Choroid plexus epithelial cell (primary cell): ENCODE measurements at regions not wholly inside any gene's neighbourhood (a gene's known extent, or its start where the extent isn't known, plus 50 kb on each side); places are given as distances from the start of the nearest gene placed in this dataset.
A peak's percentile ranks its signal among the peaks of the same experiment; 100 is the strongest.

ENCODE experiments used
- DNase-seq: peaks from one replicate; pipeline ENCODE4 v3.0.0-alpha.2; 2010; ENCODE audit warnings: low read depth
- H3K4me3 ChIP-seq: 2 replicates; pipeline ENCODE4 v1.5.1; 2011; ENCODE audit warnings: low read depth, mild to moderate bottlenecking, control low read depth, low read length, moderate library complexity
- CTCF ChIP-seq: conservative IDR thresholded peaks from 2 replicates; pipeline ENCODE4 v1.5.1; 2011; ENCODE audit warnings: low read depth, mild to moderate bottlenecking, control low read depth, inconsistent platforms, low read length, moderate library complexity

- TF ChIP-seq CTCF = no peak
- no peak overlapping the region for H3K4me3 ChIP-seq
- DNase-seq = no peak
Observed at GRCh38 chr12:25025260-25025659, 76.4 kb upstream of the BCAT1 start.

DNA sequence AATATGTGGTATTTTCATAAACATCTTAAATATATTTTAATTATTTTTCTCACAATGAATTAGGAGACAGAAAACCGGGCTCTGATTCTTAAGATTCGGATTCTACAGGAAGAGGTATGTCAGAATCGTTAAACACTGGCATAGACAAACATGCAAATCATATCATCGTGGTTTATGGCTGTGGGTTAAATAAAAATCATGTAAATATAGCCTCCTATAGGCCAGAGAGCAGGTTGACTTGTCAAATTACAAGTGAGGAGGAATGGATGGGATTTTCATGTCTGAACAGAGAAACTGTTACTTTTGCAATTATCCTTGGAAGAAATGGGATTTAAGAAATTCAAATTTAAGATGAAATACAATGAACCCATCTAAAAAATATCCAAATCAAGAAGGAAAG, 74.9 kb upstream of the BCAT1 start:
- DNase-seq = no peak
- no peak overlapping the region for H3K4me3 ChIP-seq
- TF ChIP-seq CTCF = no peak

GRCh38 chr12:25020621-25021243, 71.8 kb upstream of the BCAT1 start:
- DNase-seq = no peak
- no peak for TF ChIP-seq CTCF
- H3K4me3 ChIP-seq = no peak overlapping the region

DNA sequence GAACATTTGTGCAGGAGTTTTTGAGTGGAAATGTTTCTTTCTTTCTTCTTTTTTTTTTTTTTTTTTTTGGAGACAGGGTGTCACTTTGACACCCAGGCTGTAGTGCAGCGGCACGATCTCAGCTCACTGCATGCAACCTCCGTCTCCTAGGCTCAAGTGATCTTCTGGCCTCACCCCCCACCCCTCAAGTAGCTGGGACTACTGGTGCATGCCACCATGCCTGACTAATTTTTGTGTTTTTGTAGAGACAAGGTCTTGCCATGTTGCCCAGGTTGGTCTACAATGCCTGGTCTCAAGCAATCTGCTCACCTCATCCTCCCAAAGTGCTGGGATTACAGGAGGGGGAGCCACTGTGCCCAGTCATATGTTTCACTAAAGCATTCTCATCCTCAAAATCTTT, 69.2 kb upstream of the BCAT1 start:
- TF ChIP-seq CTCF = no peak
- no peak for DNase-seq
- H3K4me3 ChIP-seq = no peak overlapping the region

DNA sequence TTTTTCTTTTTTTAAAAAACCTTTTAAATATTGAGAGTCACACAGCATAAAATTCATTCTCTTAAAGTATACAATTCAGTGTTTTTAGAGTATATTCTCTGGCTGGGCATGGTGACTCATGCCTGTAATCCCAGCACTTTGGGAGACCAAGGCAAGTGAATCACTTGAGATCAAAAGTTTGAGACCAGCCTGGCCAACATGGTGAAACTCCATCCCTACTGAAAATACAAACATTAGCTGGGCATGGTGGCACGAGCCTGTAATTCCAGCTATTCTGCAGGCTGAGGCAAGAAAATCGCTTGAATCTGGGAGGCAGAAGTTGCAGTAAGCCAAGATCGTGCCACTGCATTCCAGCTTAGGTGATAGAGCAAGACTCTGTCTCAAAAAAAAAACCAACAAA, 68.4 kb upstream of the BCAT1 start:
- H3K4me3 ChIP-seq = no peak overlapping the region
- TF ChIP-seq CTCF = no peak
- DNase-seq = peak; percentile 6

GRCh38 chr12:25014961-25015360, 66.1 kb upstream of the BCAT1 start:
- peak; percentile 7 for DNase-seq
- no peak for TF ChIP-seq CTCF
- H3K4me3 ChIP-seq = no peak overlapping the region

DNA sequence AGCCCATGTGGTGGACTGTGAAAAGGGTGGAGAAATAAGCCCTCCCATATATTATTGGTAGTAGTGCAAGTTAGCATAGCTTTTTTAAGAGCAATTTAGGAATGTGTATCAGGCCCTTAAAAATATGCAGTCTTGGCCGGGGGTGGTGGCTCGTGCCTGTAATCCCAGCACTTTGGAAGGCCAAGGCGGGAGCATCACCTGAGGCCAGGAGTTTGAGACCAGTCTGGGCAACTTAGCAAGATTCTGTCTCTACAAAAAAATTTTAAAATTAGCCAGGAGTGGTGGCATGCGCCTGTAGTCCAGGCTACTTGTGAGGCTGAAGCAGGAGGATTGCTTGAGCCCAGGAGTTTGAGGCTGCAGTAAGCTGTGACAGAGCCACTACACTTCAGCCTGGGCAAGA, 64.2 kb upstream of the BCAT1 start:
- no peak overlapping the region for H3K4me3 ChIP-seq
- no peak for DNase-seq
- no peak for TF ChIP-seq CTCF
